SU-DHL-6 (cell line): ENCODE measurements at regions not wholly inside any gene's neighbourhood (a gene's known extent, or its start where the extent isn't known, plus 50 kb on each side); places are given as distances from the start of the nearest gene placed in this dataset.

Experiments
- EZH2phosphoT487 ChIP-seq: fragments of 200-600 bp; sonication (generic), shearing (Covaris generic); conservative IDR thresholded peaks from 2 replicates; pipeline ENCODE4 v1.6.1; 2018; ENCODE audit warnings: mild to moderate bottlenecking, antibody characterized with exemption, low read length, moderate library complexity, mixed read lengths
- TF ChIP-seq, protein P1 (sequence below): fragments of 200-600 bp; sonication (generic); IDR thresholded peaks from one replicate; pipeline ENCODE4 v1.5.1; 2017; ENCODE audit warnings: antibody characterized with exemption, mild to moderate bottlenecking, low read length, moderate library complexity; ENCODE audit not compliant: insufficient read depth, poor library complexity, severe bottlenecking

DNA sequence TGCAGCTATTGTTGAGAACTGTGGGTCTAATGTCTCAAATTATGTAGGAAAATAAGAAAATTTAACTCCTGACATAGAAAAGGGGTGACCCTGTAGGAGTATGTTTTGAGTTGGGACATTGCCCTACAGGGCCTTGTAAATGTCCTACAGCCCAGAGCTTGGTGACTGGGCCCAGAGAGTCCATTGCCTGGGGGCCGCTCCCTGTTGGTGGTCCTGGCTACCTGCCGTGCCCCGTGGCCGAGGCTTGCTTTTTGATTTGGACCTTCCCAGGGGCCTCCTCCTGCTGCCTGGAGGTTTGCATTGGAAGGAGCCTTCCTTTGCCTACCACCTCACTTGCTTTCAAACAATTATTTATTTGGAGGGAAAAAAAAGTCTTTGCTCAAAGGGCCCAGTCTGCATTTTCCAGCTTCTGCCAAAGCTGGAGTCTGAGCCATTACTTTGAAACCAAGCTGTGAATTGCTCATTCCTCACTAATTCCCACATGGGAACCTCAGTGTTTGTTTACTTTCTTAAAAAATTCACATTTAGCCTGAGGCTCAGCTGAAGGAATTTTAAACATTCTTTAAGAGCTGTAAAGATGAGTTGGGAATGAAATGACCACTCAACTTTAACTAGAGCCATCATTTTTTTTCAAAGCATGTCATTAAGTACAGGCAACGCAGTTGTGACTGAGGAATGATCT, 355.0 kb downstream of the GLRX3 start:
- TF ChIP-seq, protein P1, sequence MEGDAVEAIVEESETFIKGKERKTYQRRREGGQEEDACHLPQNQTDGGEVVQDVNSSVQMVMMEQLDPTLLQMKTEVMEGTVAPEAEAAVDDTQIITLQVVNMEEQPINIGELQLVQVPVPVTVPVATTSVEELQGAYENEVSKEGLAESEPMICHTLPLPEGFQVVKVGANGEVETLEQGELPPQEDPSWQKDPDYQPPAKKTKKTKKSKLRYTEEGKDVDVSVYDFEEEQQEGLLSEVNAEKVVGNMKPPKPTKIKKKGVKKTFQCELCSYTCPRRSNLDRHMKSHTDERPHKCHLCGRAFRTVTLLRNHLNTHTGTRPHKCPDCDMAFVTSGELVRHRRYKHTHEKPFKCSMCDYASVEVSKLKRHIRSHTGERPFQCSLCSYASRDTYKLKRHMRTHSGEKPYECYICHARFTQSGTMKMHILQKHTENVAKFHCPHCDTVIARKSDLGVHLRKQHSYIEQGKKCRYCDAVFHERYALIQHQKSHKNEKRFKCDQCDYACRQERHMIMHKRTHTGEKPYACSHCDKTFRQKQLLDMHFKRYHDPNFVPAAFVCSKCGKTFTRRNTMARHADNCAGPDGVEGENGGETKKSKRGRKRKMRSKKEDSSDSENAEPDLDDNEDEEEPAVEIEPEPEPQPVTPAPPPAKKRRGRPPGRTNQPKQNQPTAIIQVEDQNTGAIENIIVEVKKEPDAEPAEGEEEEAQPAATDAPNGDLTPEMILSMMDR, result no peak
- TF ChIP-seq EZH2phosphoT487, result no peak
